A549 (cell line): ENCODE measurements at regions not wholly inside any gene's neighbourhood (a gene's known extent, or its start where the extent isn't known, plus 50 kb on each side); places are given as distances from the start of the nearest gene placed in this dataset.

ENCODE experiments used
- BHLHE40 ChIP-seq: IDR thresholded peaks from 2 replicates; pipeline ENCODE4 v1.6.1; 2012; ENCODE audit warnings: low read depth, low read length, inconsistent platforms
- CEBPB ChIP-seq, 2 experiments: fragments of >200 bp in 1 of 2; sonication (Bioruptor Twin) in 1 of 2; formaldehyde crosslinking in 1 of 2; IDR thresholded peaks; 2 replicates each; pipeline ENCODE4 v1.6.1; 2012 to 2016
- POLR2A ChIP-seq: IDR thresholded peaks from 2 replicates; pipeline ENCODE4 v1.6.1; 2012; ENCODE audit warnings: mild to moderate bottlenecking, low read length
- RCOR1 ChIP-seq: fragments of 150-350 bp; IDR thresholded peaks from 2 replicates; pipeline ENCODE4 v1.6.1; 2014; ENCODE audit warnings: antibody characterized with exemption, low read length, low read depth
- RFX5 ChIP-seq: fragments of 450-650 bp; IDR thresholded peaks from 2 replicates; pipeline ENCODE4 v1.7.1; 2014; ENCODE audit warnings: antibody characterized with exemption, mild to moderate bottlenecking, moderate library complexity
- SREBF2 ChIP-seq: fragments of 450-650 bp; IDR thresholded peaks from 2 replicates; pipeline ENCODE4 v1.6.1; 2014; ENCODE audit warnings: mild to moderate bottlenecking, moderate library complexity
- TF ChIP-seq, protein P1 (sequence below): fragments of 250-450 bp; sonication (Bioruptor Pico); IDR thresholded peaks from 2 replicates; pipeline ENCODE4 v1.5.0; 2021; ENCODE audit warnings: mild to moderate bottlenecking, moderate library complexity, borderline replicate concordance
- TF ChIP-seq, protein P2 (sequence below): fragments of >200 bp; sonication (Bioruptor Twin); formaldehyde crosslinking; IDR thresholded peaks from 3 replicates; pipeline ENCODE4 v1.5.1; 2016
- TF ChIP-seq, protein P3 (sequence below): fragments of 150-350 bp; IDR thresholded peaks from 2 replicates; pipeline ENCODE4 v1.6.1; 2014; ENCODE audit warnings: low read depth, mild to moderate bottlenecking, low read length
- TF ChIP-seq, protein P4 (sequence below): IDR thresholded peaks from 2 replicates; pipeline ENCODE4 v1.6.1; 2012

DNA sequence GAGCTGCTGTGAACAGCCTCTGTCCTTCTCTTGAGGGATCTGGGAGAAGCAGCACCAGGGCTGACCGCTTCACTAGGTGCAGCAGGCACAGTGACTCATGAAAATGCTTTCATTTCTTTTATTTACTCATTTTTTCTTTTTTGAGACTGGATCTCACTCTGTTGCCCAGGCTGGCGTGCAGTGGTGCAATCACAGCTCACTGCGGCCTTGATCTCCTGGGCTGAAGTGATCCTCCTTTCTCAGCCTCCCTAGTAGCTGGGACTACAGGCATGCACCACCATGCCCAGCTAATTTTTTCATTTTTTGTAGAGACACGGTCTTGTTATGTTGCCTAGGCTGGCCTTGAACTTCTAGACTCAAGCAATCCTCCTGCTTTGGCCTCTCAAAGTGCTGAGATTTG lies 216.8 kb upstream of the EEF2KMT start:
- TF ChIP-seq SREBF2 (no peak), CEBPB (IDR thresholded peaks at IDR 0.05) (no peak), BHLHE40 (no peak), POLR2A (no peak), RFX5 (no peak), RCOR1 (no peak)
- TF ChIP-seq, protein P1, sequence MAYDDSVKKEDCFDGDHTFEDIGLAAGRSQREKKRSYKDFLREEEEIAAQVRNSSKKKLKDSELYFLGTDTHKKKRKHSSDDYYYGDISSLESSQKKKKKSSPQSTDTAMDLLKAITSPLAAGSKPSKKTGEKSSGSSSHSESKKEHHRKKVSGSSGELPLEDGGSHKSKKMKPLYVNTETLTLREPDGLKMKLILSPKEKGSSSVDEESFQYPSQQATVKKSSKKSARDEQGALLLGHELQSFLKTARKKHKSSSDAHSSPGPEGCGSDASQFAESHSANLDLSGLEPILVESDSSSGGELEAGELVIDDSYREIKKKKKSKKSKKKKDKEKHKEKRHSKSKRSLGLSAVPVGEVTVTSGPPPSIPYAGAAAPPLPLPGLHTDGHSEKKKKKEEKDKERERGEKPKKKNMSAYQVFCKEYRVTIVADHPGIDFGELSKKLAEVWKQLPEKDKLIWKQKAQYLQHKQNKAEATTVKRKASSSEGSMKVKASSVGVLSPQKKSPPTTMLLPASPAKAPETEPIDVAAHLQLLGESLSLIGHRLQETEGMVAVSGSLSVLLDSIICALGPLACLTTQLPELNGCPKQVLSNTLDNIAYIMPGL (CRISPR knock-in tag), result no peak
- TF ChIP-seq, protein P2, sequence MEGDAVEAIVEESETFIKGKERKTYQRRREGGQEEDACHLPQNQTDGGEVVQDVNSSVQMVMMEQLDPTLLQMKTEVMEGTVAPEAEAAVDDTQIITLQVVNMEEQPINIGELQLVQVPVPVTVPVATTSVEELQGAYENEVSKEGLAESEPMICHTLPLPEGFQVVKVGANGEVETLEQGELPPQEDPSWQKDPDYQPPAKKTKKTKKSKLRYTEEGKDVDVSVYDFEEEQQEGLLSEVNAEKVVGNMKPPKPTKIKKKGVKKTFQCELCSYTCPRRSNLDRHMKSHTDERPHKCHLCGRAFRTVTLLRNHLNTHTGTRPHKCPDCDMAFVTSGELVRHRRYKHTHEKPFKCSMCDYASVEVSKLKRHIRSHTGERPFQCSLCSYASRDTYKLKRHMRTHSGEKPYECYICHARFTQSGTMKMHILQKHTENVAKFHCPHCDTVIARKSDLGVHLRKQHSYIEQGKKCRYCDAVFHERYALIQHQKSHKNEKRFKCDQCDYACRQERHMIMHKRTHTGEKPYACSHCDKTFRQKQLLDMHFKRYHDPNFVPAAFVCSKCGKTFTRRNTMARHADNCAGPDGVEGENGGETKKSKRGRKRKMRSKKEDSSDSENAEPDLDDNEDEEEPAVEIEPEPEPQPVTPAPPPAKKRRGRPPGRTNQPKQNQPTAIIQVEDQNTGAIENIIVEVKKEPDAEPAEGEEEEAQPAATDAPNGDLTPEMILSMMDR, result no peak
- TF ChIP-seq, protein P3, sequence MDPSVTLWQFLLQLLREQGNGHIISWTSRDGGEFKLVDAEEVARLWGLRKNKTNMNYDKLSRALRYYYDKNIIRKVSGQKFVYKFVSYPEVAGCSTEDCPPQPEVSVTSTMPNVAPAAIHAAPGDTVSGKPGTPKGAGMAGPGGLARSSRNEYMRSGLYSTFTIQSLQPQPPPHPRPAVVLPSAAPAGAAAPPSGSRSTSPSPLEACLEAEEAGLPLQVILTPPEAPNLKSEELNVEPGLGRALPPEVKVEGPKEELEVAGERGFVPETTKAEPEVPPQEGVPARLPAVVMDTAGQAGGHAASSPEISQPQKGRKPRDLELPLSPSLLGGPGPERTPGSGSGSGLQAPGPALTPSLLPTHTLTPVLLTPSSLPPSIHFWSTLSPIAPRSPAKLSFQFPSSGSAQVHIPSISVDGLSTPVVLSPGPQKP, result no peak
- TF ChIP-seq, protein P4, sequence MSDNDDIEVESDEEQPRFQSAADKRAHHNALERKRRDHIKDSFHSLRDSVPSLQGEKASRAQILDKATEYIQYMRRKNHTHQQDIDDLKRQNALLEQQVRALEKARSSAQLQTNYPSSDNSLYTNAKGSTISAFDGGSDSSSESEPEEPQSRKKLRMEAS, result no peak
